GM03348 (cell line): ENCODE measurements at regions not wholly inside any gene's neighbourhood (a gene's known extent, or its start where the extent isn't known, plus 50 kb on each side); places are given as distances from the start of the nearest gene placed in this dataset.
A peak's percentile ranks its signal among the peaks of the same experiment; 100 is the strongest.

Experiments used
- DNase-seq: peaks from one replicate; pipeline ENCODE4 v3.0.0; 2012; ENCODE audit warnings: low spot score

- DNase-seq: no peak
Measured at GRCh38 chr1:25080294-25081209, 150.5 kb upstream of the RUNX3 start.

GRCh38 chr1:25079048-25079447, 149.0 kb upstream of the RUNX3 start:
- no peak for DNase-seq

DNA sequence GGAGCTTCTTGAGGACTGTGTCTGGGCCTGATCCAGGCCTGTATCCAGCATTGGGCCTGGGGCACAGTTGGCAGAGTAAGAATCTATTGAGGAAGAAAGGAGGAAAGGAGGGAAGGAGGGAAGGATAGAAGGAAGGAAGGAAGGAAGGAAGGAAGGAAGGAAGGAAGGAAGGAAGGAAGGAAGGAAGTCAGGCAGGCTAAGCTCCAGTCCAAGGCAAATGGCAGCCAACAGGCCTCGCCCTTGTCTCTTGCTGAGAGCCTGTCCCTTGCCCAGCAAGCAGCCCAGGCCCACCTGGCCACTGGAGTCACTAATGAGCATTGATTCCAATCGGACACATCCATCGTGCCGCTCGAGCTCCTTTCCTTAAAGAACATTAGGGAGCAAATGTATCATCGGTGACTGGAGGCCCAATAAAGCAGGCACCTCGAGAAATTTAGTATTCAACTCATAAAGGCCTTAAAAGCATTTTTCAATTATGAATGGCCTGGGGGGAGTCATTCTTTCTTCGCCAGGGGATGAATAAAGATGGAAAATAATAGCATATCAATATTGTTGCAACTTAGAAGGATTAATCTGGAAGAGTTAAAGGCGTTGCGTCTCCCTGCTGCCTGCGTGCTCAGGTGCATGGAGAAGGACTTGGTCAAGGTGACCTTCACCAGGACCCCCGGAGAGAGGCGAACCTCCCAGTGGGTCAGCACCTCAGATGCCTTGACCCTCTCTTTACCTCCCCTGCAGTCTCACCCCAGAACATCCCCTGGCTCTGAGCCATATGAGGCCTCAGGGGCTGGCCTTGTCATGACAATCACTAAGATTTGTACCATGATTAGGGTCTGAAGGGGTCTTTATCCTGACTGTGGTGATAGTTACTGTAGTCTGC, 144.5 kb upstream of the RUNX3 start:
- DNase-seq: no peak

DNA sequence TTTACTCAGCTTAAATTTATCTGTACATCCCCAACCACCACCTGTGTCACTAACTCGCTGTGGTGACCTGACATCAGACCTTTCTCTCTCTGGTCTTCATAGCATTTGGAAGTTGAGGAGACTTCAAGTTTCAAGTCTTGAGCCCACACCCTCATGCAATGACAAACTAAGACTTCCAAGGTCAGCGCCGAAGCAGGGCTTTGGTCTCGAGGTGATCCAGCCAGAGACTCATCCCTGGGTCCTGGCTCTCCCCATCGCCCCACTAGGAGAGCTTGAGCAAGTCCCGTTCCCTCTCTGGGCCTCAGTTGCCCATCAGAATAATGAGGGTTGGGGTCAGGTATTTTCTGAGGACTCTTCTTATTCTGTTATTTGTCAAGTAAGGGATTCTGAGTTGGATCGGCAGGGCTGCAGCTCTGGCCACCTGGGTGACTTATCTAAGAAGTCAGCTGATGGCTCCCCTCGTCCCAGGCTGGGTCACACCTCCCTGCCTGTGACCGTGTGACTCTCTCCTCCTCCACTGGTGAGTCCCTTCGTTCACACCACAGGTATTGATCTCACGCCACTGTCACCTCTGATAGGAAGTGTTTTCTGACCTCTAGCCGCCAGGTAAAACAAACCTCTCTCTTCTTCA, 143.7 kb upstream of the RUNX3 start:
- DNase-seq: no peak

DNA sequence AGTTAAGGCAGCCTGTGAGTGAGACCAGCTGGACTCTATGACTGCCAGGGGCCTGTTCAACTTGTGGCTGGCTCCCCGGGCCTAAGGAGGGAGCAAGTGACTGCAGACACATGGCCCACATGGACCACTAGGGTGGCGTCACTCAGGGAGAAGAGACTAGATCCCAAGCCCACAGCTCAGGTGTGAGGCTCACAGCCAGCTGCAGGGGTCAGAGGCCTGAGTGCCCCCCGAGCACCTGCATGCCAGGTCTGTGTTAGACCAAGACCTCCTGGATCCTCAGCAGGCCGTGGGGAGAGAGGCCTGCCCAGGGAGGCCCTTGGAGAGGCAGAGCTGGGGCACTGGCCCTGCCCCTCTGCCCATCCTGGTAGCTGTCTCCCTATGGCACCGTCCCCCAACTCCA, 142.4 kb upstream of the RUNX3 start:
- no peak for DNase-seq

DNA sequence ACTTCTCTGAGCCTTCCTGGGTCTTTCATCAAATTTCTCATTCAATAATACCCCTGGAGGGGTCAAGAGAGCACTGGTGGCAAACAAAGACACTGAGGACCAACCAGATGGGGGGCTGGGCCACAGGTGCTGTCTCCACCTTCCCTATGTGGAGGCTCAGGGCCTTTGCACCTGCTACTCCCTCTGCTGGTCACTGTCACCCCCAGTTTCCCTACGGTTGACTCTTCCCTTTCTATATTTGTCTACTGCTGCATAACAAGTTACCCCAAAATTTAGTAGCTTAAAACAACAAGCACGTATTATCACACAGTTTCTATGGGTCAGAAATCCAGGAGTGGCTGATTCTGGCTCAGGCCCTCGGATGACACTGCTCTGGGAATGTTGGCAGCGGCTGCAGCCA, 138.8 kb upstream of the RUNX3 start:
- DNase-seq: no peak

- no peak for DNase-seq
Measured at GRCh38 chr1:25068316-25068715, 138.2 kb upstream of the RUNX3 start.

DNA sequence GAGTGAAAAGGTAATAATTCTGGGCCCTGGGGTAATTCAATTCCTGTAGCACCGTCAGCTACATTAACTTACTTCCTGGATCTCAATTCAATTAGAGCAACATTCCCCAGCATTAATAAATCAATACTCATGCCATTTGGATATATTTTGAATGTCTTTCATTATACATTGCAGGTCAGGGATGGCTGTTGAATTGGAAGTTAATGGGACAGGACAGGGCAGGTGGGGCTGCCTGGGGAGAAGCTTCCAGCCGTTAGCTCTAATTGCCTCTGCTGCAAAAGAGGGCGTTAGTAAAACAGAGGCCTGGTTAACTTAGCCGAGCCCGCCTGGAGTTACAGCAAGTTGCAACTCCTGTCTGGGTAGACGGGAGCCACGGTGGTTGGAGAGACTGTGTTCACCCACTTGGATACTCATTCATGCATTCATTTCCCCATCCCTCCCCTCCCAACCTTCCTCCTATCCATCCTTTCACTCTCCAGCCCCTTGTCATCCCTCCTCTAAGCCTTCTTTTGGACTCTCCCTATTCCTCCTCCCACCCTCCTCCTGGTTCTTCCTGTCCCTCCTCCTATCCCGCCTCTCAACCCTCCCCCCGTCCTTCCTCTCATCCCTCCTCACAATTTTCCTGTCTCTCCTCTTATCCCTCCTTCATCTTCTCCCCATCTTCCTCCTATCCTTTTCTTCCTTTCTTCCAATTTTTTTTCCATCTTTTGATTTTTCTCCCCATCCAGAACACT, 137.6 kb upstream of the RUNX3 start:
- no peak for DNase-seq

- DNase-seq: no peak
Measured at GRCh38 chr1:25066731-25067517, 136.8 kb upstream of the RUNX3 start.

- DNase-seq: peak; percentile 50
Measured at GRCh38 chr1:25066256-25066655, 136.2 kb upstream of the RUNX3 start.

- DNase-seq: peak; percentile 70
Measured at GRCh38 chr1:25065795-25066238, 135.7 kb upstream of the RUNX3 start.

DNA sequence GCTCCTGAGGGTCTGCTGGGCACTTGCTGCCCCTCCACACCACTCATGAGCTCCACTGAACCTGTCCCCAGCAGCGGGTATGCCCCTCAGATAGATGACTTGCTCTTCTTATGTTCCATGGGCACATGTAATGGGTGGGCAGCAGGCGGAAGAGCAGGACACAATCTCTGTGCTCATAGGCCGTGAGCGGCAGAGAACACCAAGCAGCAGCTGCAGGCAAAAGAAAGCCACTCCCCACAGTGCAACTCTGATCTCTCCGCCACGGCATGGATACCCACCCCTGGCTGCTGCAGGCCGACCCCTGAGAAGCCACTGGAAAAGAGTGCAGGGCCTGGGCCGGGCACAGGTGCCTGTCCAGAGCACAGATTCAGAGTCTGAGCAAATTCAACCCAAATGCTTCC, 135.2 kb upstream of the RUNX3 start:
- no peak for DNase-seq

DNA sequence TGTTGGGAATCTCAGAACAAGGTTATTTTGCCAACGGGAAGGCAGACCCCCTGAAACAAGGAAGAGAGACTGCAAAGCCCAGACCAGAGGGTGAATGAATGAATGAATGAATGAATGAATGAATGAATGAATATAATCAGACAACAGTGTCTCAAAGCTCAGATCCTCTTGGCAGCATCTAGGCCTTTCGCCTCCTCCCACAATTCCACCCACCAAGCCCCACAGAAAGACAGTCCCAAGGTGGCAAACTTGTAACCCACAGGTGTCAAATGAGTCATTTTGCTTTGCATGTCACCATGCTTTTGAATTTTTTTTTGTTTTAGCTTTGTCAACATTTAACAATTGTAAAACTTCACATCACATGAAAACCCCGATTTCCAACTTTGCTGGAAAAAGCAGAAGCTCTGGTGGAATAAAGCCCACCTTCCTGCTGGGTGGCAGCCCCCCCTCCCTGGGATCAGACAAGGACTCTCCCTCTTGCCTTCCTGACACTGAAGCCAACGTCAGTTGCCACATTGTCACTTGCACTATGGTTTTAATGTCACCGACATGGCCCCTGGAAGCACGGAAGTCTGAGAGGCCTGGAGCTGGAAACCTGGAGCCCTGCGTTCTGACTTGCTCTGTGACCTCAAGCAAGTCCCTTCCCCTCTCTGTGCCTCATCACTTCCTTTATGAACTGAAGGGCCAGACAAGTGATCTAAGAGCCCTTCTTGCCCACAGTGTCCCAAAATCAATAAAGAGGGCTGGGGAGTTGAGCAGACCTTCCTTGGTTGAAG, 134.6 kb upstream of the RUNX3 start:
- no peak for DNase-seq

- no peak for DNase-seq
Measured at GRCh38 chr1:25063591-25064416, 133.7 kb upstream of the RUNX3 start.

GRCh38 chr1:25062621-25063255, 132.7 kb upstream of the RUNX3 start:
- no peak for DNase-seq

DNA sequence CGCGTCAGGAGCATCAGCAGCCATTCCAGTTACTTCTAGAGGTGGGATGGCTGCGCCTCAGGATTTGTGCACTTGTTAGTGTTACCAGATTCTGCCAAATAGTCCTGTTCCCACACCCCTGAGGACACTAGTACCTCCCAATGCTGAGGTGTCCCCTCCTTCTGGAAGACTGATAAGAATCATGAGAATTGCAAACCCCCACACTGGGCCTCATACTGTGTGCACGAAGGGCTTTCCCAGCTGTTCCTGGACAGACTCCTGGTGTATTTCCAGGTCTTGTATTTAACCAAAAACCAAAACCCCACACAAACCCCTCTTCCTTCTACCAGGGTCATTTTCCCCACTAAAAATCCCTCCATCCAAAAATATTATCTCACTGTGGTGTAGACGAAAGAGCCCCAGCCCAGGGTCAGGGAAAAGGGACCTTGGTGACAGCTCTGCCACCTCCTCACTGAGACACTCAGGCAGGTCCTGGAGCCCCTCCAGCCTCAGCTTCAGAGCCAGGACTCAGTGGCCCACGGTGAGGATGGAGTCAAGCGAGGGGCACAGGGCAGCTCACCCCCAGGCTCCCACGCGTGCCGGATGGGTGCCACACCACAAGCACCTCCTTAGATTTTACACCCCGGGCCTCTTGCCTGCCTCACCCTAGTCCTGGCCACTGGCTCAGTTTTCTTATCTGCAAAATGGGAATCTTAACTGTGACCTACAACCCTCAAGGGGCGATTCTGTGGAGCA, 131.4 kb upstream of the RUNX3 start:
- DNase-seq: no peak

GRCh38 chr1:25057188-25057587, 127.1 kb upstream of the RUNX3 start:
- no peak for DNase-seq

GRCh38 chr1:25056536-25056935, 126.5 kb upstream of the RUNX3 start:
- no peak for DNase-seq
